ENCODE measurements at regions not wholly inside any gene's neighbourhood (a gene's known extent, or its start where the extent isn't known, plus 50 kb on each side); places are given as distances from the start of the nearest gene placed in this dataset.

DNA sequence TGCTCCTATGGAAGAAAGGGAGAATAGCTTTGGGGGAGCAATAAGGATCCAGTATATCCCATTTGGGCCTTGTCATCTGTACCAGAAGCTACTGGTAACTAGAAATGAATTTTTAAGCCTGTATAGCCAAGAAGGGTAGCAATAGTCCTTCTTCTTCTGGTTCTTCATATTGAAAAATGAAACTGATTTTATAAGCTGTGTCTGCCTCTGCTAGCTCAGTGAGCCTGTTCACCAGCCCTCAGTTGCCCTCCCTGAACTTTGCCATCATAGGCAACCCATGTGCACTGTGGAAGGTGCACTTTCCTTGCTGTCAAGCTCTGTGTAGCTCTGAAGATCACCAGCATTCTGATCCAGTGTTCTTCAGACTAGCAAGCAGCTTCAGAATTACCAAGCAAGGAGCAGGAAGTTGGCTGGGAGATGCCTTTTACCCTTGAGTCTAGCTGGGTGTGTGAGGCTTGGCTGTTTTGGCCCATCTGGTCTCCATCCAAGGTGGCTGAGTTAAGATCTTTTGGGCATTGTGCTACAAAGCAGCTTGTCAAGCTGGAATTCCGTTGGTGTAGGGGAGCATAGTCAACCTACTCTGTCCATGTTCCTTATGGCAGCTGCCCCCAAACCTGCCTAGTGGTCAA lies 55.8 kb upstream of the MGAT5 start:
- peaks cover 3% of the 10 kb centered on the region; the same call in 1 of the 2 replicates for H3K4me1 ChIP-seq (ENCODE audit: insufficient read depth, low read length)
- Mint-ChIP-seq H3K36me3 (ENCODE audit: insufficient read depth in 1 of 3, low read depth in 3 of 3) (no peaks in the 10 kb centered on the region), H3K4me1 (peaks cover 42 to 43% of the 10 kb centered on the region in 2 experiments), H3K9me3 (no peaks in the 10 kb centered on the region), H3K27me3 (ENCODE audit: low read depth) (no peaks in the 10 kb centered on the region), H3K27ac (no peak overlapping the region), H3K4me3 (no peak overlapping the region)
- H4K5ac ChIP-seq (ENCODE audit: insufficient read length, low read depth, low read length), result no peak overlapping the region
- no peak overlapping the region for H3K56ac ChIP-seq (ENCODE audit: insufficient read length, low read depth, low read length)
- H2AFZ ChIP-seq (ENCODE audit: low read length), result no peak overlapping the region
- no peak for DNase-seq
- H2AK5ac ChIP-seq (ENCODE audit: insufficient read length, low read length), result no peak overlapping the region
- TF ChIP-seq, protein P1, sequence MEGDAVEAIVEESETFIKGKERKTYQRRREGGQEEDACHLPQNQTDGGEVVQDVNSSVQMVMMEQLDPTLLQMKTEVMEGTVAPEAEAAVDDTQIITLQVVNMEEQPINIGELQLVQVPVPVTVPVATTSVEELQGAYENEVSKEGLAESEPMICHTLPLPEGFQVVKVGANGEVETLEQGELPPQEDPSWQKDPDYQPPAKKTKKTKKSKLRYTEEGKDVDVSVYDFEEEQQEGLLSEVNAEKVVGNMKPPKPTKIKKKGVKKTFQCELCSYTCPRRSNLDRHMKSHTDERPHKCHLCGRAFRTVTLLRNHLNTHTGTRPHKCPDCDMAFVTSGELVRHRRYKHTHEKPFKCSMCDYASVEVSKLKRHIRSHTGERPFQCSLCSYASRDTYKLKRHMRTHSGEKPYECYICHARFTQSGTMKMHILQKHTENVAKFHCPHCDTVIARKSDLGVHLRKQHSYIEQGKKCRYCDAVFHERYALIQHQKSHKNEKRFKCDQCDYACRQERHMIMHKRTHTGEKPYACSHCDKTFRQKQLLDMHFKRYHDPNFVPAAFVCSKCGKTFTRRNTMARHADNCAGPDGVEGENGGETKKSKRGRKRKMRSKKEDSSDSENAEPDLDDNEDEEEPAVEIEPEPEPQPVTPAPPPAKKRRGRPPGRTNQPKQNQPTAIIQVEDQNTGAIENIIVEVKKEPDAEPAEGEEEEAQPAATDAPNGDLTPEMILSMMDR (conservative IDR thresholded peaks at IDR 0.05), result no peak
- no peak overlapping the region for H4K91ac ChIP-seq (ENCODE audit: insufficient read length, low read depth, low read length)
- no peak overlapping the region for H2BK20ac ChIP-seq (ENCODE audit: low read depth, low read length, poor library complexity, severe bottlenecking)
- H3K4ac ChIP-seq (ENCODE audit: low read depth, low read length), result no peak overlapping the region
- no peaks in the 10 kb centered on the region for H3K9me3 ChIP-seq (ENCODE audit: control insufficient read depth, low read depth, low read length)
- H4K8ac ChIP-seq (replicated peaks; ENCODE audit: insufficient read length, low read depth, low read length), result no peak overlapping the region
- H3K18ac ChIP-seq (ENCODE audit: insufficient read length, low read depth, low read length), result no peak overlapping the region
- H2BK5ac ChIP-seq (ENCODE audit: insufficient read length, low read length), result no peak overlapping the region
- no peak overlapping the region for H3K14ac ChIP-seq (ENCODE audit: insufficient read depth, low read length)
- H2BK15ac ChIP-seq (ENCODE audit: low read depth, low read length), result no peak overlapping the region
- H3K27ac ChIP-seq (ENCODE audit: insufficient read length, low read depth, low read length), result no peak overlapping the region
- no CpG with 5 or more reads among the region's 1 CpG for WGBS (ENCODE audit: extremely low coverage, insufficient read length, low lambda C conversion rate)
- H3K9ac ChIP-seq (ENCODE audit: extremely low read depth, insufficient read length, low read length), result no peak overlapping the region
- H3K23me2 ChIP-seq (ENCODE audit: insufficient read length, low read depth, low read length, poor library complexity, severe bottlenecking), result no peaks in the 10 kb centered on the region
- no peaks in the 10 kb centered on the region for H4K20me1 ChIP-seq (ENCODE audit: control insufficient read depth, insufficient read depth, insufficient read length)
- H3T11ph ChIP-seq (ENCODE audit: low read length), result no peak overlapping the region
- peaks cover 3% of the 10 kb centered on the region; the same call in 1 of the 2 replicates for H3K79me2 ChIP-seq (ENCODE audit: insufficient read depth, low read length)
- no peak overlapping the region for H2BK120ac ChIP-seq (ENCODE audit: low read depth, low read length, poor library complexity, severe bottlenecking)
- no peak overlapping the region for H3K4me2 ChIP-seq (ENCODE audit: insufficient read depth, insufficient read length, low read length)
- peaks cover 2% of the 10 kb centered on the region for H3K79me1 ChIP-seq (ENCODE audit: insufficient read depth, low read depth, low read length, poor library complexity, severe bottlenecking)
- H3K27me3 ChIP-seq (ENCODE audit: insufficient read depth, low read length), result no peaks in the 10 kb centered on the region
- no peak overlapping the region for H2BK12ac ChIP-seq (ENCODE audit: insufficient read length, low read depth, low read length)
- no peak overlapping the region for H3K23ac ChIP-seq (ENCODE audit: insufficient read length, low read depth, low read length)
